PFSK-1 (cell line): ENCODE measurements at regions not wholly inside any gene's neighbourhood (a gene's known extent, or its start where the extent isn't known, plus 50 kb on each side); places are given as distances from the start of the nearest gene placed in this dataset.

Experiments
- POLR2AphosphoS5 ChIP-seq: IDR thresholded peaks from 2 replicates; pipeline ENCODE4 v1.6.1; 2012; ENCODE audit warnings: low read depth, mild to moderate bottlenecking, control low read depth, low read length, moderate library complexity
- TF ChIP-seq, protein P1 (sequence below), 2 experiments: IDR thresholded peaks; 2 replicates each; pipeline versions ENCODE4 v1.6.1 to v1.8.0; 2011 to 2012; ENCODE audit warnings: low read depth in 2 of 2, low read length in 2 of 2, control low read depth in 1 of 2, inconsistent platforms in 1 of 2, mild to moderate bottlenecking in 1 of 2, moderate library complexity in 1 of 2; ENCODE audit not compliant: insufficient read depth in 1 of 2

DNA sequence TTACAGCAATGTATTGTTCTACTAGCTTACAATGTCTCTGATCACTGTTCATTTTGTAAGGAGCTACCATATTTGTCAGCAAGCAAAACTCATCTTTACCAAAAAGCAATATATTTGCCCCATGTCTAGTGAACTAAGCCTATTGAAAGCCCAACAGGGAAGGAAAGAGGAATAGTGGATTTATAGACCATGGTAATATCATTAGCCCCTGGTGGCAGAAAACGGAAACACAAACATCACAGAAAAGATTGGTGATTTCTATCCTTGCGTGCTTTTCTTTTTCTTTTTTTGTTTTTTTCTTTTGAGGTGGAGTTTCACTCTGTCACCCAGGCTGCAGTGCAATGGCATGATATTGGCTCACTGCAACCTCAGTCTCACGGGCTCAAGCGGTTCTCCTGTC lies 1562.4 kb upstream of the TMEM132C start:
- TF ChIP-seq, protein P1, sequence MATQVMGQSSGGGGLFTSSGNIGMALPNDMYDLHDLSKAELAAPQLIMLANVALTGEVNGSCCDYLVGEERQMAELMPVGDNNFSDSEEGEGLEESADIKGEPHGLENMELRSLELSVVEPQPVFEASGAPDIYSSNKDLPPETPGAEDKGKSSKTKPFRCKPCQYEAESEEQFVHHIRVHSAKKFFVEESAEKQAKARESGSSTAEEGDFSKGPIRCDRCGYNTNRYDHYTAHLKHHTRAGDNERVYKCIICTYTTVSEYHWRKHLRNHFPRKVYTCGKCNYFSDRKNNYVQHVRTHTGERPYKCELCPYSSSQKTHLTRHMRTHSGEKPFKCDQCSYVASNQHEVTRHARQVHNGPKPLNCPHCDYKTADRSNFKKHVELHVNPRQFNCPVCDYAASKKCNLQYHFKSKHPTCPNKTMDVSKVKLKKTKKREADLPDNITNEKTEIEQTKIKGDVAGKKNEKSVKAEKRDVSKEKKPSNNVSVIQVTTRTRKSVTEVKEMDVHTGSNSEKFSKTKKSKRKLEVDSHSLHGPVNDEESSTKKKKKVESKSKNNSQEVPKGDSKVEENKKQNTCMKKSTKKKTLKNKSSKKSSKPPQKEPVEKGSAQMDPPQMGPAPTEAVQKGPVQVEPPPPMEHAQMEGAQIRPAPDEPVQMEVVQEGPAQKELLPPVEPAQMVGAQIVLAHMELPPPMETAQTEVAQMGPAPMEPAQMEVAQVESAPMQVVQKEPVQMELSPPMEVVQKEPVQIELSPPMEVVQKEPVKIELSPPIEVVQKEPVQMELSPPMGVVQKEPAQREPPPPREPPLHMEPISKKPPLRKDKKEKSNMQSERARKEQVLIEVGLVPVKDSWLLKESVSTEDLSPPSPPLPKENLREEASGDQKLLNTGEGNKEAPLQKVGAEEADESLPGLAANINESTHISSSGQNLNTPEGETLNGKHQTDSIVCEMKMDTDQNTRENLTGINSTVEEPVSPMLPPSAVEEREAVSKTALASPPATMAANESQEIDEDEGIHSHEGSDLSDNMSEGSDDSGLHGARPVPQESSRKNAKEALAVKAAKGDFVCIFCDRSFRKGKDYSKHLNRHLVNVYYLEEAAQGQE (IDR thresholded peaks at IDR 0.05; ENCODE audit: insufficient read depth in 1 of 2, low read depth in 2 of 2, low read length in 2 of 2): no peak
- no peak for TF ChIP-seq POLR2AphosphoS5
